OCI-LY3 (cell line): ENCODE measurements at regions not wholly inside any gene's neighbourhood (a gene's known extent, or its start where the extent isn't known, plus 50 kb on each side); places are given as distances from the start of the nearest gene placed in this dataset.

Source experiments
- CTCF ChIP-seq: fragments of 200-600, 300-600 bp; sonication (generic); IDR thresholded peaks from 2 replicates; pipeline ENCODE4 v1.5.1; 2014; ENCODE audit warnings: antibody characterized with exemption, low read length, low read depth
- EZH2phosphoT487 ChIP-seq: fragments of 200-600 bp; shearing (Covaris generic); IDR thresholded peaks from 2 replicates; pipeline ENCODE4 v1.6.1; 2018; ENCODE audit warnings: antibody characterized with exemption, mixed run types, low read depth

GRCh38 chr5:85921590-85921989, 696.2 kb upstream of the COX7C start:
- TF ChIP-seq CTCF (no peak), EZH2phosphoT487 (no peak)
